GM13977 (cell line): ENCODE measurements at regions not wholly inside any gene's neighbourhood (a gene's known extent, or its start where the extent isn't known, plus 50 kb on each side); places are given as distances from the start of the nearest gene placed in this dataset.

Experiments used
- DNase-seq: peaks from one replicate; pipeline ENCODE4 v3.0.0; 2012; ENCODE audit warnings: low spot score
- CTCF ChIP-seq: IDR thresholded peaks from 2 replicates; pipeline ENCODE4 v1.5.1; 2012; ENCODE audit warnings: mild to moderate bottlenecking, control low read depth; ENCODE audit not compliant: insufficient read depth; ENCODE audit errors: extremely low read depth, missing control alignments
- in situ Hi-C: fragments of 300-500 bp; cut with MboI; formaldehyde crosslinking; loops from one replicate; pipeline ENCODE4 v1.12.0; 2022; ENCODE audit warnings: low sequenced_read_pairs, low pct_unique_long_range_greater_than_20kb, mixed read lengths, inconsistent platforms; ENCODE audit not compliant: unreplicated experiment

- no peak for DNase-seq
- TF ChIP-seq CTCF = no peak
- in situ Hi-C loops = no loop called here
These were observed 126.7 kb upstream of the NOX3 start for GRCh38 chr6:155582016-155582991.

- no peak for DNase-seq
- in situ Hi-C loops = no loop called here
- TF ChIP-seq CTCF = no peak
These were observed 125.3 kb upstream of the NOX3 start for GRCh38 chr6:155580904-155581303.

- in situ Hi-C loops = no loop called here
- TF ChIP-seq CTCF = no peak
- DNase-seq = no peak
These were observed 122.6 kb upstream of the NOX3 start for GRCh38 chr6:155578251-155578650.

- no peak for DNase-seq
- TF ChIP-seq CTCF = no peak
These were observed 106.3 kb upstream of the NOX3 start for GRCh38 chr6:155561966-155562364.

GRCh38 chr6:155561257-155561965, 105.8 kb upstream of the NOX3 start:
- in situ Hi-C loops = no loop called here
- DNase-seq = no peak

More at GRCh38 chr6:155561966-155562364, 106.3 kb upstream of the NOX3 start:
- in situ Hi-C loops = no loop called here

More at GRCh38 chr6:155561257-155561965, 105.8 kb upstream of the NOX3 start:
- TF ChIP-seq CTCF = no peak
